ENCODE measurements at regions not wholly inside any gene's neighbourhood (a gene's known extent, or its start where the extent isn't known, plus 50 kb on each side); places are given as distances from the start of the nearest gene placed in this dataset.

GRCh38 chr12:126551869-126552268 lies 1486.6 kb downstream of the AACS start:
- no peak for TF ChIP-seq CTCF (IDR thresholded peaks at IDR 0.05; ENCODE audit: insufficient read depth, low read length, poor library complexity, severe bottlenecking)
- no peak for TF ChIP-seq EZH2phosphoT487 (conservative IDR thresholded peaks at IDR 0.05; ENCODE audit: low read length)
